ENCODE measurements at regions not wholly inside any gene's neighbourhood (a gene's known extent, or its start where the extent isn't known, plus 50 kb on each side); places are given as distances from the start of the nearest gene placed in this dataset.
"Not testable (repeated sequence)": the region's sequence is repeated elsewhere in the genome, so short reads cannot be mapped to it uniquely, and the experiment has no call there.

DNA sequence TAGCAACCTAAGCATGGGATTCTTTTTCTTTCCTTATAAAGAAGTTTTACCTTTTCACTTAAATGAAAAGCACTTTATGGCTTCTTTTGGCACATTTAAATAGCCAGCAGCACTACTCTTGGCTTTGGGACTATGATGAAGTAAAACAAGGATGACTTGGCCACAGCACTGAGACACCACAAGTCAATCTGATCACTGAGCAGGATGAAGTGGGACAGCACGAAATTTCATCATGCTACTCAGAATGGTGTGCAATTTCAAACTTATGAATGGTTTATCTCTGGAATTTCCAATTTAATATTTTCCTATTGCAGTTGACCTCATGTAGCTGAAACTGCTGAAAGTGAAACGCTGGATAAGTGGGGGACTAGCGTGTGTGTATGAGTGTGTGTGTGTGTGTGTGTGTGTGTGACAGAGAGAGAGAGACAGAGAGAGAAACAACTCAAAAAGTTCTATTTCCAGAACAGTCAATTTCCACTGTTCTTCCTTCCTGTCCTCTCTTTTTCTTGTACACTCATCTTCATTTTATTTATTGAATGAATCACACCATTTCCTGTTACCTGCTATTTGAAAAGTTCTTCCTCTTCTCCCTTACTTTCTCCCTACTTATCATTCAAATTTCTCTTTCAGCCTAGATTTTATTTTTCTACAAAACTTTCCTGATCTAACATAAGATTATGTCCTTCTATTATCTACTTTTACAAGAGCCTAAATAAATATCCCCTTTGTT is 414.2 kb upstream of the MIR17HG start:
- no peak for DNase-seq (ENCODE audit: low spot score)
- Mint-ChIP-seq H3K4me1 (ENCODE audit: low read depth in 2 of 2) (no peaks in the 10 kb centered on the region), H3K27ac (no peak overlapping the region), H3K36me3 (peaks cover 4% of the 10 kb centered on the region), H3K9me3 (peaks cover 19% of the 10 kb centered on the region), H3K27me3 (no peaks in the 10 kb centered on the region), H3K4me3 (no peak overlapping the region)
- ATAC-seq, result no peak

DNA sequence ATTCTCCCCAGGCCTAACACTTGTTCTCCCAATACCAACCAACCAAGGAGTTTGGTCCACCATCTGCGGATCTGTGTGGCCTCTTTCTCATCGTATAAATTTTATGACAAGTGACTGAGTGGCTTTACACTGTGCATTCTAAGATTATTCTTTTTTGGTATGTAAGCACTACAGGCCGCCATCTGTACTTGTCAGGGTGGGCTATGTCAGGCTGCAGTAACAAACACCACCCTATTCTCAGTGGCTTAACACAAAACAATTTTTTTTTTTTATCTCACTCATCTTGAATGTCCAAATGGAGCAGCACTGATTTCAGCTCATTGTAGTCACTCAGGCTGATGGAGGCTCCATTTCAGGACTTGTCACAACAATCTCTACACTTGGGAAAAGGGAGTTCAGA is 412.7 kb upstream of the MIR17HG start:
- no peaks in the 10 kb centered on the region for H3K4me1 Mint-ChIP-seq (ENCODE audit: low read depth in 2 of 2)
- peaks cover 11% of the 10 kb centered on the region for H3K9me3 Mint-ChIP-seq
- no peak overlapping the region for H3K4me3 Mint-ChIP-seq
- H3K27me3 Mint-ChIP-seq, result no peaks in the 10 kb centered on the region
- peaks cover 4% of the 10 kb centered on the region for H3K36me3 Mint-ChIP-seq
- H3K27ac Mint-ChIP-seq, result no peak overlapping the region
- no peak for ATAC-seq
- no peak for DNase-seq (ENCODE audit: low spot score)

DNA sequence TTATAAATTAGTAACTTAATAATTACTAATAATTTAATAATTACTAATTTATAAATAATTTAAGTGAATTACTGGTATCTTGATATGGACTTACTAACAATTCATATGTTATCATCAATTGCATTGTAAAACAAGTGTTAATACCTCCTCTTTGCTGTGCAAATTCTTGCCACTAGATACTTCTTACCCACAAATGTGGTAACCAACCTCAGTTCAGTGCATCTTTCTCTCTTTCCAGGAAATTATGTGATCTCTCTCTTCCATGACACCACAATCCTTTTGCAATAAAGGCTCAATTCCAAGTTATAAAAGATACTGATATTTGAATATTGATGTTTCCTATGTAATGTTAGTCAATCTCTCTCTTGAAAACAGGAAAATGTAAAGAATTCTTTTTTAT is 408.6 kb upstream of the MIR17HG start:
- no peak for DNase-seq (ENCODE audit: low spot score)
- Mint-ChIP-seq H3K27ac (no peak overlapping the region), H3K27me3 (no peaks in the 10 kb centered on the region), H3K4me3 (no peak overlapping the region), H3K4me1 (ENCODE audit: low read depth in 2 of 2) (no peaks in the 10 kb centered on the region), H3K36me3 (no peaks in the 10 kb centered on the region), H3K9me3 (peaks cover 18% of the 10 kb centered on the region)
- ATAC-seq, result no peak

DNA sequence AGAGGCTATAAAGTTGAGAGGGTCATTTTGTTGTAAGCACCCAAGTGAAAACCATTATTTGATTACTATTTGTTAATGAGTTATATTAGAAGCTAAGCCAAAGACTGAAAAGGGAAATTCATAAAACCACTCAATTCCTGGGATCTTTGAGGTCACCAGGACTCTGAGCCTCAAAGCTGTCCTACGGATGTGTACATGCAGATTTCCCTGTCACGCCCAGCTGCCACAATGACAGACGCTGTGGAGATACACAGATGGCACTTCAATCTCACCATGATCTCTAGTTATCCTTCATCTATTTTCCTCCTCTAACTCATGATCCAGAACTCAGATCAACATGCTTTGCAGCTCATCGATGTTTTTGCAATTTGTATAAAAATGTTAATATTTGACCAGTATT is 403.5 kb upstream of the MIR17HG start:
- peaks cover 18% of the 10 kb centered on the region for H3K9me3 Mint-ChIP-seq
- H3K4me1 Mint-ChIP-seq (ENCODE audit: low read depth in 2 of 2), result no peaks in the 10 kb centered on the region
- ATAC-seq (no peak), DNase-seq (ENCODE audit: low spot score) (no peak)
- H3K27me3 Mint-ChIP-seq, result no peaks in the 10 kb centered on the region
- no peak overlapping the region for H3K4me3 Mint-ChIP-seq
- no peaks in the 10 kb centered on the region for H3K36me3 Mint-ChIP-seq
- no peak overlapping the region for H3K27ac Mint-ChIP-seq

DNA sequence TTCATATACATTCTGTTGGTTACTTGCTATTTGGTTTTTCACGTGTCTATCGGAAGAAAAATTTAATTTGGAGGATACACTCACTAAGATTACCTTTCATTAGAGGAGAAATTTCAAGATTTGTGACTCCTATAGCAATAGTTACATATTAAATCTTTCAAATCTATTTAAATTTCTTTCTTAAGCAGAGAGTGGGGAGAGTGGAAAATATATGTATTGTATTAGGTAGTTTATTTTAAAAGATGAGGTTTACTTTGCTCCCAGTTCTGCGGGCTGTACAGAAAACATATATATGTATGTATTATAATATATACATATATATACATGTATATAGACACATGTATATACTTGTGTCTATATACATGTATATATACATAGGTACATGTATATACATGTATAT is 402.3 kb upstream of the MIR17HG start:
- H3K36me3 Mint-ChIP-seq; H3K4me3 Mint-ChIP-seq; H3K27ac Mint-ChIP-seq; H3K27me3 Mint-ChIP-seq; DNase-seq (ENCODE audit: low spot score); ATAC-seq; H3K4me1 Mint-ChIP-seq (ENCODE audit: low read depth in 2 of 2): not testable (repeated sequence)
- peaks cover 18% of the 10 kb centered on the region for H3K9me3 Mint-ChIP-seq

DNA sequence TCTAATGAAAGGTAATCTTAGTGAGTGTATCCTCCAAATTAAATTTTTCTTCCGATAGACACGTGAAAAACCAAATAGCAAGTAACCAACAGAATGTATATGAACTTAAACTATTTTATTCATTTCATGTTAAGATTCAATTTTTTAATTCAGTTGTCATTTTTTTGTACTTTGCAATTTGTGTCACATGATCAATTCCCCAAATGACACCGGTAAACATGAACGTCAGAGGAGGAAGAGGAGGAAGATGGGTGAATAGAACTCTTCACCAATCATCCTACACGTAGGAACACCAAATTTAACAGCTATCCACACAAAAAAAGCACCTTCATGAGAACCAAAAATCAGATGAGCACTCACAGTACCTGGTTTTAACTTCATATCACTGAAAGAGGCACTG is 401.4 kb upstream of the MIR17HG start:
- H3K9me3 Mint-ChIP-seq, result peaks cover 12% of the 10 kb centered on the region
- ATAC-seq; H3K4me1 Mint-ChIP-seq (ENCODE audit: low read depth in 2 of 2); H3K4me3 Mint-ChIP-seq; H3K27me3 Mint-ChIP-seq; H3K27ac Mint-ChIP-seq; H3K36me3 Mint-ChIP-seq; DNase-seq (ENCODE audit: low spot score): not testable (repeated sequence)

DNA sequence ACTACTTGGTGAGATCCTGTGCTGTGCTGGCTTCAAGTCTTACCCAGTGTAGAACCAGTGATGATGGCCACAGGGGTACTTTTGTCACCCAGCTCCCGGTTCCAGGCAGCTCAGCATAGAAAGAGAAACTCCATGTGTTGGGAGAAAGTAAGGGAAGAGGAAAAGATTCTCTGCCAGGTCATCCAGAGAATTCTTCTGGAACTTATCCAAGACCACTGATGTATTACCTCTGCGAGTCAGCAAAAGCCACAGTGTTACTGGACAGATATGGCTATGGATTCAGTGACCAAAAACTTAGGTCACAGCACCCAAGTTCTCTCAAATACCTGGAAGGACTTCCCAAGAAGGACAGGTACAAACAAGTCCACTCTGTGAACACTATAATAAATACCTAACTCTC is 399.5 kb upstream of the MIR17HG start:
- DNase-seq (ENCODE audit: low spot score), result no peak
- H3K9me3 Mint-ChIP-seq, result peaks cover 6% of the 10 kb centered on the region
- no peak for ATAC-seq
- no peaks in the 10 kb centered on the region for H3K27me3 Mint-ChIP-seq
- H3K27ac Mint-ChIP-seq, result no peak overlapping the region
- no peaks in the 10 kb centered on the region for H3K36me3 Mint-ChIP-seq
- H3K4me3 Mint-ChIP-seq, result no peak overlapping the region
- no peaks in the 10 kb centered on the region for H3K4me1 Mint-ChIP-seq (ENCODE audit: low read depth in 2 of 2)

DNA sequence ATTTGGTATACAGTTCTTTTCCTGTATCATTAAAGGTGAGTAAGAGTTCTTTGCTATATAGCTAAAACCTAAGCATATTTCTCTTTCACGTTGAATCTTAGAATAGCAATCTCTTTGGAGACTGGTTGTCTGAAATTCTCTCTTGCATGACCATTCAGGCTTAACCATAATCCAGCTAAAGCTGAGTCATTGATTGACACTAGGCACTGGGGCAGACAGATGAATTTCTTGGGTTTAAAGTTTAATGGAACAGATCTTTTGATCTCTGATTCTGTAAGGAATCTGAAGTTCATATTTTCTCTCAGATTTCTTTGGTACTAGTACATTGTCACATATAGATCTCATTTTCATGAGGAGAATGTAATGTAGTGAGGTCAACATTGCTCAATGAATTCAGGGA is 397.3 kb upstream of the MIR17HG start:
- Mint-ChIP-seq H3K27ac (no peak overlapping the region), H3K36me3 (no peaks in the 10 kb centered on the region), H3K27me3 (no peaks in the 10 kb centered on the region), H3K9me3 (peaks cover 6% of the 10 kb centered on the region), H3K4me1 (ENCODE audit: low read depth in 2 of 2) (no peaks in the 10 kb centered on the region), H3K4me3 (no peak overlapping the region)
- ATAC-seq, result no peak
- DNase-seq (ENCODE audit: low spot score), result no peak

DNA sequence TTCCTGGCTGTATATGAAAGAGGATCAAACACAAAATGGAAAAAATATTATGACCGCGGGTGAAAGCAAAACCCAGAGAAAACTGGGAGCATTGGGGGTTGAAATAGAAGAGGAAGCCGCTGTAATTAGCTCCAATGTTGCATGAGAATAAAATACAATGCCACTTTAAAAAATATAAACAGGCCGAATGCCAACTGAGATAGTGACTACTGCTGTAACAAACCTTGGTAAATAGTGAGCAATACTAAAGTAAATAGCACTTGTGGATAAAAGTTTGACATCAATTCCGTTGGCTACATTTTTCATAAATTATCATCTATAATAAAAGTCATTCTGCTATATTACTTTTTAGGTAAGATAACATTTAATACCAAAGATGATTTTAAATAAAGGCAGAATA is 395.8 kb upstream of the MIR17HG start:
- no peak overlapping the region for H3K4me3 Mint-ChIP-seq

DNA sequence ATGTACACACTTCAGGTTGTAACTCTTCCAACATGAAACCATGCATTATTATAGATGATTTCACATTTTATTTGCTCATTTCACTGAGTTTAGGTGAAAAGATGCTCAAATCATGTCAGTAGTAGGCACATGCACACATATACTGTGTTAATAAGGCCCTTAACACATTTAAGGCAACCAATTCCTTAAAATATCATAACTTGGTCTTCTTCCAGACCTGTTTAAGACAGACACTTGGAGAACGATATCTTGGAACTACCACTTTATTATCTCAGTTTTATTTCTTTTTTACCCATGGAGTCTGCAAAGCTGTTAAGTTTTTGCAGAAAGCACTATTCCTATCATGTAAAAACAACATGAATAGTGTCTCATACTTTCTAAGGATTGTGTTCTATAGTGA is 395.2 kb upstream of the MIR17HG start:
- ATAC-seq, result no peak
- H3K27me3 Mint-ChIP-seq, result no peaks in the 10 kb centered on the region
- DNase-seq (ENCODE audit: low spot score), result no peak
- H3K9me3 Mint-ChIP-seq, result peaks cover 6% of the 10 kb centered on the region
- H3K4me3 Mint-ChIP-seq, result no peak overlapping the region
- no peaks in the 10 kb centered on the region for H3K36me3 Mint-ChIP-seq
- H3K4me1 Mint-ChIP-seq (ENCODE audit: low read depth in 2 of 2), result no peaks in the 10 kb centered on the region
- no peak overlapping the region for H3K27ac Mint-ChIP-seq

More for the DNA sequence above, 395.8 kb upstream of the MIR17HG start:
- ATAC-seq, result no peak
- no peaks in the 10 kb centered on the region for H3K4me1 Mint-ChIP-seq (ENCODE audit: low read depth in 2 of 2)
- no peaks in the 10 kb centered on the region for H3K36me3 Mint-ChIP-seq
- H3K27ac Mint-ChIP-seq, result no peak overlapping the region
- no peak for DNase-seq (ENCODE audit: low spot score)
- no peaks in the 10 kb centered on the region for H3K27me3 Mint-ChIP-seq
- H3K9me3 Mint-ChIP-seq, result peaks cover 6% of the 10 kb centered on the region

DNA sequence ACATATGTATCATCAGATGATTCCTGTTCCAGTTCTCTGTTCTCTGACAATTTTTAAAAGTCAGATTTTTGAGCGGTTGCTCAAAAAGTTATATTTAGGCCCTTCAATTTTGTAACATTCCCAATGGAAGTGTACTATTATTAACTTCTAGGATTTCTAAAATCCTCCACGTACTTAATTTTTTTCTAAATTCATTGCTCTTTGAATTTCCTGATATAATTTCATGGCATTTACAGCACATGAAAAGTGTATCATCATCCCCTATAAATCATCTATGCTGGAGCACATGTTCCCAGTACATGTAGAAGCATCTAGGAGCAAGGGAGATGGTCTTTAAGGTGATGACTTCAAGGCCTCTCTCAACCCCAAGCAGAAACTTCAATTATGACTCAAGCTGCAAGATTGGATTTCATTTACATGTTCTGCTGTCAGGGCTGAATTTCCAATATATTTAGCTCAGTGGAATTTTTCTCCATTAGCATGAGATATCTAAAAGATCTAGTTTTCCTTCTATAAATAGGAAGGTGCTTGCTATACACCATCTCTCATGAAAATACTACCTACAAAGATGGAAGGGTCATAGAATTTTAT is 392.8 kb upstream of the MIR17HG start:
- no peak overlapping the region for H3K27ac Mint-ChIP-seq
- no peaks in the 10 kb centered on the region for H3K36me3 Mint-ChIP-seq
- H3K4me3 Mint-ChIP-seq, result no peak overlapping the region
- no peaks in the 10 kb centered on the region for H3K9me3 Mint-ChIP-seq
- H3K27me3 Mint-ChIP-seq, result no peaks in the 10 kb centered on the region
- no peak for DNase-seq (ENCODE audit: low spot score)
- H3K4me1 Mint-ChIP-seq (ENCODE audit: low read depth in 2 of 2), result no peaks in the 10 kb centered on the region
- no peak for ATAC-seq

DNA sequence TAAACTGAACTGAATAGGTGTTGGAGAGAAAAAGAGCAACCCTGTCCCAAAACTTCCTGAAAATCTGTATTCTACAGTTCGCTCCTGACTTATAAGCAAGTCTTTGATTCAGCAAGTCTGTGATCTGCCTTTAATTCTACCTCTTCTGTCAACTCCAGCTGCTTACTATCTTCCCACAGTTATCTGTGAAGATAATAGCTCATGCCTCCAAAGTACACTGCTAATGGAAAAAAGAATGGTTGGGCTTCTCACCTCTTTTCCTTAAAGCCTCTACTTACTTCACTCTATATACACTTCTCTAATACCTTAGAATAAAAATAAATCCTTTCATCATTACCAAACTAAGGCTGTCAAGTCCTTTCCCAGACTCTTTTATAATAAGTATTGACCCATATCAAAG is 391.5 kb upstream of the MIR17HG start:
- H3K27ac Mint-ChIP-seq, result no peak overlapping the region
- H3K9me3 Mint-ChIP-seq, result no peaks in the 10 kb centered on the region
- H3K4me3 Mint-ChIP-seq, result no peak overlapping the region
- no peak for DNase-seq (ENCODE audit: low spot score)
- no peak for ATAC-seq
- no peaks in the 10 kb centered on the region for H3K4me1 Mint-ChIP-seq (ENCODE audit: low read depth in 2 of 2)
- no peaks in the 10 kb centered on the region for H3K36me3 Mint-ChIP-seq
- no peaks in the 10 kb centered on the region for H3K27me3 Mint-ChIP-seq

DNA sequence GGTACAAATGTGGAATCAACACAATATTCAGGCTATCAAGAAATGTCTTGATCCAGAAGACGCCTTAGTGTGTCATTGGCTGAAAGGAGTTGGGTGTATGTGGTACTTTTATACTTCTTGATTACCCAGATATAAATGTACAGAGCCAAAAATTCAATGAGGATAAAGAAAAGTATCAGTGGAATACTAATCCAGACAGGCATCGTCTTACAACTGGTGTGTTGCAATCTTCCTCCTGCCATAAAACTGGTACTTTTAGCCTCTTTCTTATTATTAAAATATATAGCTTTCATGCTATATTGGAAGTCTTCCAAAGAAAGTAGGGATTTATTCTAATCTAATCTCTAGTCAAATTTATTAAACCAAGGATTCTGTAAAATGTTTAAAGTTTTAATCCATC is 388.6 kb upstream of the MIR17HG start:
- ATAC-seq, result no peak
- H3K36me3 Mint-ChIP-seq, result no peaks in the 10 kb centered on the region
- no peaks in the 10 kb centered on the region for H3K9me3 Mint-ChIP-seq
- no peaks in the 10 kb centered on the region for H3K4me1 Mint-ChIP-seq (ENCODE audit: low read depth in 2 of 2)
- no peak overlapping the region for H3K4me3 Mint-ChIP-seq
- no peak for DNase-seq (ENCODE audit: low spot score)
- no peaks in the 10 kb centered on the region for H3K27me3 Mint-ChIP-seq
- H3K27ac Mint-ChIP-seq, result no peak overlapping the region

DNA sequence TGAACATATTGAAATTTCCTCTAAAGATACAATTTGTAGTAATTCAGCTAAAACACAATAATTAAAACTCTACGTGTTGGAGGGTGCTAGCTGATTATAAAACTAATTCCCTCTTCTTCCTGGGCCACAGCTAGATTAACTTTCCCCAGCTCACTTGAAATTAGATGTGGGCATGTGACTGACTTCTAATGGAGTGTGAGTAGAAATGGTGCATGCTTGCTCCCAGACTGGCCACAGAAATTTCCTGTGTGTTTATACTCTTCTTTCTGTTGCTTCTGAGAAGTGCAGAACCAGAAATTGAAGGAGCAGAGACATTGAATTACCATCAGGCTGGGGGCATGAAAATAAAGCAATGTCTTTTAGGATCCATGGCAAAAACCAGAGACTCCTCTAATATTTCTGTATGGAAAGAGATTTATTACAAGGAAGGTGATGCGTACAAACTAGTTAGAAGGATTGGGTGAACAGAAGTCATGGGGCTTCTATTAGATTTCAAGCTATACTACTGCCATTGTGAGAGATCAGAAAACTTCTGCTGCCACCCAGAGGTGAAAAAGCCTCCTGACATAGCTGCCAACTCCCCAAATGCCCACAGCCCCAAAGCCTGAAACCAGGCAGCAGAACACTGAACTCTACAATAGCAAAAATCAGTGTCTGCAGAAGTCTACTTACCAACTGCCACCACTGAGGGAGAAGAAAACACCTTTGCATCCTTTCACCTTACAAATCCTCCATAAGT is 379.2 kb upstream of the MIR17HG start:
- H3K4me1 Mint-ChIP-seq (ENCODE audit: low read depth in 2 of 2), result no peaks in the 10 kb centered on the region
- ATAC-seq (no peak), DNase-seq (ENCODE audit: low spot score) (no peak)
- H3K27ac Mint-ChIP-seq, result no peak overlapping the region
- H3K36me3 Mint-ChIP-seq, result no peaks in the 10 kb centered on the region
- H3K9me3 Mint-ChIP-seq, result peaks cover 7% of the 10 kb centered on the region
- no peaks in the 10 kb centered on the region for H3K27me3 Mint-ChIP-seq
- H3K4me3 Mint-ChIP-seq, result no peak overlapping the region

All from natural killer cell treated with Interleukin-12 subunit alpha and Interleukin-12 subunit beta and Interleukin-15 and Interleukin-18, amount 100 ng/mL, for 72 hours (primary cell).